Keratinocyte (primary cell): ENCODE measurements at regions not wholly inside any gene's neighbourhood (a gene's known extent, or its start where the extent isn't known, plus 50 kb on each side); places are given as distances from the start of the nearest gene placed in this dataset.

Source experiments
- DNase-seq: peaks from one replicate; pipeline ENCODE4 v3.0.0-alpha.2; 2011; ENCODE audit warnings: low read depth, missing footprints, low spot score
- FAIRE-seq: peaks from 2 replicates; lab custom pipeline; 2011; peaks lifted over from hg19 to GRCh38; lab: Jason Lieb, UNC
- H2AFZ ChIP-seq: 2 replicates; pipeline ENCODE4 v1.6.0; 2012; ENCODE audit warnings: low read length, control low read depth, inconsistent platforms; ENCODE audit not compliant: control insufficient read depth
- H3K27ac ChIP-seq: 2 replicates; pipeline ENCODE4 v1.5.1; 2011; ENCODE audit warnings: low read length; ENCODE audit not compliant: control insufficient read depth, insufficient read depth
- H3K27me3 ChIP-seq: 3 replicates; pipeline ENCODE4 v1.6.0; 2011; ENCODE audit warnings: low read length; ENCODE audit not compliant: control insufficient read depth, insufficient read depth; ENCODE audit errors: extremely low read depth
- H3K36me3 ChIP-seq, 2 experiments: 2 replicates in 1 of 2; 3 replicates in 1 of 2; pipeline ENCODE4 v1.5.1; 2011; ENCODE audit warnings: low read length in 2 of 2, mild to moderate bottlenecking in 1 of 2; ENCODE audit not compliant: control insufficient read depth in 2 of 2, insufficient read depth in 2 of 2; ENCODE audit errors: extremely low read depth in 1 of 2
- H3K4me1 ChIP-seq: 3 replicates; pipeline ENCODE4 v1.5.1; 2011; ENCODE audit warnings: low read length; ENCODE audit not compliant: control insufficient read depth, insufficient read depth; ENCODE audit errors: extremely low read depth
- H3K4me2 ChIP-seq: 3 replicates; pipeline ENCODE4 v1.6.0; 2011; ENCODE audit warnings: low read depth, low read length; ENCODE audit not compliant: control insufficient read depth, insufficient read depth; ENCODE audit errors: extremely low read depth
- H3K4me3 ChIP-seq, 3 experiments: fragments of 200-600 bp in 1 of 3; sonication (generic) in 1 of 3; 2 replicates in 2 of 3; 3 replicates in 1 of 3; pipeline ENCODE4 v1.5.1; 2011 to 2016; ENCODE audit warnings: low read length in 3 of 3, mild to moderate bottlenecking in 3 of 3, control low read depth in 2 of 3, inconsistent platforms in 1 of 3, low read depth in 1 of 3, mixed read lengths in 1 of 3, mixed run types in 1 of 3, moderate library complexity in 1 of 3; ENCODE audit not compliant: control insufficient read depth in 2 of 3, insufficient read depth in 2 of 3; ENCODE audit errors: extremely low read depth in 1 of 3
- H3K79me2 ChIP-seq: 2 replicates; pipeline ENCODE4 v1.6.0; 2012; ENCODE audit warnings: low read length; ENCODE audit not compliant: control insufficient read depth, insufficient read depth
- H3K9ac ChIP-seq: 3 replicates; pipeline ENCODE4 v1.6.0; 2011; ENCODE audit warnings: low read length; ENCODE audit not compliant: control insufficient read depth, insufficient read depth; ENCODE audit errors: extremely low read depth
- H3K9me1 ChIP-seq: 3 replicates; pipeline ENCODE4 v1.6.0; 2011; ENCODE audit warnings: low read length; ENCODE audit not compliant: control insufficient read depth, insufficient read depth; ENCODE audit errors: extremely low read depth
- H3K9me3 ChIP-seq: 2 replicates; pipeline ENCODE4 v1.5.1; 2012; ENCODE audit warnings: low read depth, low read length; ENCODE audit not compliant: control insufficient read depth
- H4K20me1 ChIP-seq: 3 replicates; pipeline ENCODE4 v1.6.0; 2011; ENCODE audit warnings: low read length; ENCODE audit not compliant: control insufficient read depth, insufficient read depth; ENCODE audit errors: extremely low read depth
- EZH2 ChIP-seq: IDR thresholded peaks from one replicate; pipeline ENCODE4 v1.6.1; 2012; ENCODE audit warnings: inconsistent platforms, mild to moderate bottlenecking, low read length, moderate library complexity
- dilution Hi-C: fragments of 300-500 bp; cut with MboI; formaldehyde crosslinking; loops from one replicate; pipeline ENCODE4 v1.7.0; 2020; ENCODE audit warnings: low sequenced_read_pairs; ENCODE audit not compliant: extremely low pct_ligation_motif_present
- TF ChIP-seq, protein P1 (sequence below), 3 experiments: IDR thresholded peaks in 1 of 3; conservative IDR thresholded peaks in 1 of 3; optimal IDR thresholded peaks in 1 of 3; 2 replicates in 2 of 3; 3 replicates in 1 of 3; pipeline versions ENCODE3 to v1.5.1; 2011; ENCODE audit warnings: low read length in 3 of 3, mild to moderate bottlenecking in 3 of 3, moderate library complexity in 2 of 3, control low read depth in 1 of 3, inconsistent platforms in 1 of 3; ENCODE audit not compliant: insufficient read depth in 2 of 3; ENCODE audit errors: extremely low read depth in 1 of 3

DNA sequence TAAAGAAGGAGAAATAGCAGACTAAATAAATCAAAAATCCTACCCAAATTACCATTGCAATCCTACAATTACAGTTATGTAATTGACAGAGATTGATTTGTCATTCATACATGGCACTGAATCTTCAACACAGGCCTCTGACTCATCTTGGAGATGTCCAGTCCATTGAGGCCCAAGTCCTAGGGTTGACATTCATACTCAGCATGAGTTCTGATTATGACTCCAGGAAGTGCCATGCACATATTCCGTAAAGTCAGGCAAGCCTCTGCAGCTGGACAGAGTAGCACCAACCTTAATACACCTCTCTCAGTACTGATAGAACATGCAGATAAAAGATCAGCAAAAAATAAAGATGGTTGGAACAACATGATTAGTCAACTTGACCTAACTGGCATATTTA is 353.7 kb upstream of the NFE2L3 start:
- dilution Hi-C loops, result no loop called here
- Histone ChIP-seq H3K36me3 (no peaks in the 10 kb centered on the region), H3K4me3 (no peak overlapping the region), H3K4me2 (no peak overlapping the region), H2AFZ (no peak overlapping the region), H3K79me2 (no peaks in the 10 kb centered on the region), H3K9me1 (no peaks in the 10 kb centered on the region), H3K27ac (no peak overlapping the region), H3K27me3 (no peaks in the 10 kb centered on the region), H3K9ac (no peak overlapping the region), H3K4me1 (peaks cover 3% of the 10 kb centered on the region), H3K9me3 (no peaks in the 10 kb centered on the region), H4K20me1 (no peaks in the 10 kb centered on the region)
- FAIRE-seq (no peak), DNase-seq (no peak)
- TF ChIP-seq, protein P1, sequence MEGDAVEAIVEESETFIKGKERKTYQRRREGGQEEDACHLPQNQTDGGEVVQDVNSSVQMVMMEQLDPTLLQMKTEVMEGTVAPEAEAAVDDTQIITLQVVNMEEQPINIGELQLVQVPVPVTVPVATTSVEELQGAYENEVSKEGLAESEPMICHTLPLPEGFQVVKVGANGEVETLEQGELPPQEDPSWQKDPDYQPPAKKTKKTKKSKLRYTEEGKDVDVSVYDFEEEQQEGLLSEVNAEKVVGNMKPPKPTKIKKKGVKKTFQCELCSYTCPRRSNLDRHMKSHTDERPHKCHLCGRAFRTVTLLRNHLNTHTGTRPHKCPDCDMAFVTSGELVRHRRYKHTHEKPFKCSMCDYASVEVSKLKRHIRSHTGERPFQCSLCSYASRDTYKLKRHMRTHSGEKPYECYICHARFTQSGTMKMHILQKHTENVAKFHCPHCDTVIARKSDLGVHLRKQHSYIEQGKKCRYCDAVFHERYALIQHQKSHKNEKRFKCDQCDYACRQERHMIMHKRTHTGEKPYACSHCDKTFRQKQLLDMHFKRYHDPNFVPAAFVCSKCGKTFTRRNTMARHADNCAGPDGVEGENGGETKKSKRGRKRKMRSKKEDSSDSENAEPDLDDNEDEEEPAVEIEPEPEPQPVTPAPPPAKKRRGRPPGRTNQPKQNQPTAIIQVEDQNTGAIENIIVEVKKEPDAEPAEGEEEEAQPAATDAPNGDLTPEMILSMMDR (optimal IDR thresholded peaks at IDR 0.05 in 1 of 3, IDR thresholded peaks at IDR 0.05 in 1 of 3, conservative IDR thresholded peaks at IDR 0.05 in 1 of 3; ENCODE audit: extremely low read depth in 1 of 3, insufficient read depth in 2 of 3, low read length in 3 of 3), result no peak
- no peak for TF ChIP-seq EZH2

DNA sequence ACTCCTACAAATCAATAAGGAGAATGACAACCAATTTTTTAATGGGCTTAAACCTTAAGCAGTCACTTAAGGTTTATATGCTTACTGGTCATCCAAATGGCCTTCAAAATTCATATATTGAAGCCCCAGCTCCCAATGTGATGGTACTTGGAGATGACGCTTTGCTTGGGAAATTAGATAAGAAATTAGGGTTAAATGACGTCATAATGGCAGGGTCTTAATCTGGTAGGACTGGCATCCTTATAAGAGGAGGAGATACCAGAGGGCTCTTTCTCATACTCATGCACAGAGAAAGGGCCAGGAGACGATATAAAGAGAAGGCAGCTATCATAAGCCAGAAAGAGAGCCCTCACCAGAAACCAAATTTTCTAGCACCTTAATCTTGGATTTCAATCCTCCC is 350.8 kb upstream of the NFE2L3 start:
- DNase-seq (no peak), FAIRE-seq (no peak)
- Histone ChIP-seq H3K36me3 (no peaks in the 10 kb centered on the region), H3K27ac (no peak overlapping the region), H3K4me3 (no peak overlapping the region), H3K9me1 (no peaks in the 10 kb centered on the region), H3K79me2 (no peaks in the 10 kb centered on the region), H4K20me1 (no peaks in the 10 kb centered on the region), H2AFZ (no peak overlapping the region), H3K27me3 (no peaks in the 10 kb centered on the region), H3K9ac (no peak overlapping the region), H3K4me2 (no peak overlapping the region), H3K9me3 (no peaks in the 10 kb centered on the region), H3K4me1 (peaks cover 28% of the 10 kb centered on the region)
- no peak for TF ChIP-seq EZH2
- TF ChIP-seq, protein P1 (optimal IDR thresholded peaks at IDR 0.05 in 1 of 3, IDR thresholded peaks at IDR 0.05 in 1 of 3, conservative IDR thresholded peaks at IDR 0.05 in 1 of 3; ENCODE audit: extremely low read depth in 1 of 3, insufficient read depth in 2 of 3, low read length in 3 of 3), result no peak
- dilution Hi-C loops, result no loop called here
